PFSK-1 (cell line): ENCODE measurements at regions not wholly inside any gene's neighbourhood (a gene's known extent, or its start where the extent isn't known, plus 50 kb on each side); places are given as distances from the start of the nearest gene placed in this dataset.

Experiments
- FOXP2 ChIP-seq: optimal IDR thresholded peaks from 2 replicates; pipeline ENCODE3; 2011; ENCODE audit warnings: borderline replicate concordance, control low read depth, inconsistent platforms; ENCODE audit not compliant: insufficient read depth; ENCODE audit errors: extremely low read length, extremely low read depth
- POLR2AphosphoS5 ChIP-seq: IDR thresholded peaks from 2 replicates; pipeline ENCODE4 v1.6.1; 2012; ENCODE audit warnings: low read depth, mild to moderate bottlenecking, control low read depth, low read length, moderate library complexity
- REST ChIP-seq, 2 experiments: IDR thresholded peaks; 2 replicates each; pipeline versions ENCODE4 v1.6.1 to v1.8.0; 2011 to 2012; ENCODE audit warnings: low read depth in 2 of 2, low read length in 2 of 2, control low read depth in 1 of 2, inconsistent platforms in 1 of 2, mild to moderate bottlenecking in 1 of 2, moderate library complexity in 1 of 2; ENCODE audit not compliant: insufficient read depth in 1 of 2
- SIN3A ChIP-seq: IDR thresholded peaks from 2 replicates; pipeline ENCODE4 v1.6.1; 2012; ENCODE audit warnings: mild to moderate bottlenecking, low read length, moderate library complexity, borderline replicate concordance; ENCODE audit not compliant: insufficient read depth
- TAF1 ChIP-seq: IDR thresholded peaks from 2 replicates; pipeline ENCODE4 v1.6.1; 2012; ENCODE audit warnings: low read length, control low read depth, borderline replicate concordance; ENCODE audit not compliant: insufficient read depth

- no peak for TF ChIP-seq REST (IDR thresholded peaks at IDR 0.05; ENCODE audit: insufficient read depth in 1 of 2, low read depth in 2 of 2, low read length in 2 of 2)
- no peak for TF ChIP-seq TAF1
- TF ChIP-seq SIN3A: no peak
- TF ChIP-seq FOXP2: no peak
- no peak for TF ChIP-seq POLR2AphosphoS5
These were observed 346.5 kb downstream of the ARAP2 start for GRCh38 chr4:35897808-35898207.

GRCh38 chr4:35900286-35901243, 343.7 kb downstream of the ARAP2 start:
- no peak for TF ChIP-seq REST (IDR thresholded peaks at IDR 0.05; ENCODE audit: insufficient read depth in 1 of 2, low read depth in 2 of 2, low read length in 2 of 2)
- no peak for TF ChIP-seq TAF1
- no peak for TF ChIP-seq SIN3A
- TF ChIP-seq FOXP2: no peak

GRCh38 chr4:35912174-35912573, 332.1 kb downstream of the ARAP2 start:
- TF ChIP-seq POLR2AphosphoS5 (no peak), SIN3A (no peak), REST (IDR thresholded peaks at IDR 0.05; ENCODE audit: insufficient read depth in 1 of 2, low read depth in 2 of 2, low read length in 2 of 2) (no peak), FOXP2 (no peak), TAF1 (no peak)

GRCh38 chr4:35918491-35918977, 325.8 kb downstream of the ARAP2 start:
- TF ChIP-seq TAF1 (no peak), REST (IDR thresholded peaks at IDR 0.05; ENCODE audit: insufficient read depth in 1 of 2, low read depth in 2 of 2, low read length in 2 of 2) (no peak), SIN3A (no peak), POLR2AphosphoS5 (no peak), FOXP2 (no peak)
